Stimulated activated CD4-positive, alpha-beta T cell treated with anti-CD3 and anti-CD28 coated beads, Interleukin-1b, Interleukin-23, amount 100 ng/mL, for 24 hours (primary cell): ENCODE measurements at regions not wholly inside any gene's neighbourhood (a gene's known extent, or its start where the extent isn't known, plus 50 kb on each side); places are given as distances from the start of the nearest gene placed in this dataset.

Experiments
- DNase-seq, 4 experiments: peaks; one replicate each; pipeline ENCODE4 v3.0.0-alpha.2; 2020; ENCODE audit warnings: low read depth in 4 of 4, low spot score in 1 of 4

GRCh38 chr12:91928501-91928900 is 217.1 kb downstream of the BTG1 start:
- DNase-seq = no peak

- DNase-seq = no peak
Observed at GRCh38 chr12:91926848-91927247, 218.8 kb downstream of the BTG1 start.

GRCh38 chr12:91924827-91925226 is 220.8 kb downstream of the BTG1 start:
- DNase-seq = no peak

DNA sequence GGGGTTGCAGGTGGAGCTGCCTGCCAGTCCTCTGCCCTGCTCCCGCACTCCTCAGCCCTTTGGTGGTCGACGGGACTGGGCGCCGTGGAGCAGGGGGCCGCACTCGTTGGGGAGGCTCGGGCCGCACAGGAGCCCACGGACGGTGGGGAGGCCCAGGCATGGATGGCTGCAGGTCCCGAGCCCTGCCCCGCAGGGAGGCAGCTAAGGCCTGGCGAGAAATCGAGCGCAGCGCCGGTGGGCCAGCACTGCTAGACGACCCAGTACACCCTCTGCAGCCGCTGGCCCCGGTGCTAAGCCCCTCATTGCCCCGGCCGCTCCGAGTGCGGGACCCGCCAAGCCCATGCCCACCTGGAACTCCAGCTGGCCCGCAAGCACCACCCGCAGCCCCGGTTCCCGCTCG is 221.8 kb downstream of the BTG1 start:
- DNase-seq = no peak

GRCh38 chr12:91922674-91923073 is 223.0 kb downstream of the BTG1 start:
- DNase-seq = no peak

- no peak for DNase-seq
Observed at GRCh38 chr12:91922139-91922538, 223.5 kb downstream of the BTG1 start.

DNA sequence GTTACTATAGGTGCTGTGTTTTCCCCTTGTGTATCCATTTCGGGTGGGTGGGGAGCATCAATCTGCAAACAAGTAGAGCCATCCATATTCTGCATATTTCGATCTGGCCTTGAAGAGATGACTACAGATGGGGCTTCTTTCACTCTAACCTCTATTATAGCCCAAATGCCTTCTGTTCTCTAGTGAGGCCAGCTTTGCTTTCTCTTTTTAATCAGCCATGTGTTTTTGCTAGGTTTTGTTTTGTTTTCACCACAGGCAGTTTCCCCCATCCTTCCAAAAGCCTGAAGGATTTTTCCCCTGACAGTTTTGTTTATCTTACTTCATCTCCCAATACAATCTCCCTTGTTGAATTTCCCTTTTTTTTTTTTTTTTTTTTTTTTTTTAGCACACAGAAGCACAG is 224.1 kb downstream of the BTG1 start:
- DNase-seq = no peak

DNA sequence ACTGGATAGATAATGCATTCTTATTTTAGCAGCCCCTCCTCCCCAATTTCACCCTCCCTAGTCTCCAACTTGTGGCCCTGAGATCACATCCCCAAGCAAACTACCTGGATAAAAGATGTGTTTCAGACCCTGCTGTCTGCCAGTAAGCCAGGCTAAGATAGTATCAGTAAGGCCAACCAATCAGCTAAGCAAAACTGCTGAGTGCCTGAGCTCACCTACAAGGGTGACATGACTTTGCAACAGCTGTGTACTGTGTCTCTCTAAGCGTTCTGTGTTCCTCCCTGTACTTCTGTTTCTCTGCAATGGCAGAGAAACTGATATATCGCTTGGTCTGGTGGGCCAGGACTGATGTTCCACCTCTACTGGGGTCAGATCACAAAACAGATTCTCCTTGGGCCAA is 224.9 kb downstream of the BTG1 start:
- no peak for DNase-seq

- DNase-seq = no peak
Observed at GRCh38 chr12:91920276-91920675, 225.4 kb downstream of the BTG1 start.

DNA sequence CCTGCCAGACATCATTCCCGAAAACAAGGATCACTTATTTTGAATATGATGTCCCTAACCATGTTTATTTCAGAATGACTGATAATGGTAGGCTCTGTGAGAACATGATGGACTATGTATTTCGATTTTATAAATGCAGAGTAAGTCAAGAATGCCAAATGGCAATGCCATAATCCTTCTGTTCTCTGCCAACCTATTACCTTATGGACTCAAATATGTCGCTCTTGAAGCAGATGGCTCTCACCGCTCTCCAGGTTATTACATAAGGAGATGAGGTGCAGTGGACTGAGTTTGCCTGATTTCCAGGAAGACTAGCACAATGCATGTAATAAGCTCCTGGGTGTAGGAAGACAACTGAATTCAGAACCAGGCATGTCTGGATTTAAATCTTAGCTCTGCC is 227.2 kb downstream of the BTG1 start:
- no peak for DNase-seq

- DNase-seq = no peak
Observed at GRCh38 chr12:91914701-91915100, 230.9 kb downstream of the BTG1 start.

DNA sequence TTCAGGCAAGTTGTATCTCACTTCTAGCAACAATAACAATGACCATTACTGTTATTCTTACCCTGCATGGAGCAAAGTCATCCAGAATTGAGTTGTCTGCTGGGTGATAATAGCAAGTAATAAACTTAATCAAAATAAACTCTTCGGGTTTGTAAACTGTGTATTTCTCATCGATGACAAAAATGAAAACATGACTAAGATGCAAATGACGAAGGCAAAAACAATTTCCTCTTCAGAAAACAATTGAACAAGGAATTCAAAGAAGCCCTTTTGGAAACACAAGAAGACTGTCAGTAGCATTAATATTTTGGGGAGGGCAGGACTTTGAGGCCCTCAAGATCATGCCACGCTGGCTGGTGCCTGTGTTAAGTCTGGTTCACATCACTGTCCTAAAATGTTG is 232.0 kb downstream of the BTG1 start:
- DNase-seq = no peak

GRCh38 chr12:91913124-91913523 is 232.5 kb downstream of the BTG1 start:
- no peak for DNase-seq

GRCh38 chr12:91912178-91912577 is 233.5 kb downstream of the BTG1 start:
- DNase-seq = no peak

- DNase-seq = no peak
Observed at GRCh38 chr12:91910871-91911388, 234.7 kb downstream of the BTG1 start.

- DNase-seq = no peak
Observed at GRCh38 chr12:91902860-91903683, 242.6 kb downstream of the BTG1 start.

DNA sequence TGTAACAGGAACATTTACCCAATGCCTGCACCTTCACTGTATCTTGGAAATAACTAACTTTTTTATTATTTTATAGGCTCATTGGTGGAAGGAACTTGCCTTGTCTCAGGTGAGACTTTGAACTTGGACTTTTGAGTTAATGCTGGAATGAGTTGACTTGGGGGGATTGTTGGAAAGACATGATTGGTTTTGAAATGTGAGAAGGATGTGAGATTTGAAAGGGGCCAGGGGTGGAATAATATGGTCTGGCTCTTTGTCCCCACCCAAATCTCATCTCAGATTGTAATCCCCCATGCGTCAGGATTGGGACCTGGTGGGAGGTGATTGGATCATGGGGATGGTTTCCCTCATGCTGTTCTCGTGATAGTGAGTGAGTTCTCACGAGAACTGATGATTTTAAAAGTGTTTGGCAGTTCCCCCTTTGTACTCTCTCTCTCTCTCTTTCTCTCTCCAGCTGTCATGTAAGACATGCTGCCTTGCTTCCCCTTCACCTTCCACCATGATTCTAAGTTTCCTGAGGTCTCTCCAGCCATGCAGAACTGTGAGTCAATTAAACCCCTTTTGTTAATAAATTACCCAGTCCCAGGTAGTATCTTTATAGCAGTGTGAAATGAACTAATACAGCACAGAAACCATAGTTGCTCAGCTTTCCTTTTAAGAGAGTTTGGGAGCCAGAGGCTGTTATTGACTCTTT is 244.1 kb downstream of the BTG1 start:
- DNase-seq = no peak

- no peak for DNase-seq
Observed at GRCh38 chr12:91900971-91901370, 244.7 kb downstream of the BTG1 start.

- no peak for DNase-seq
Observed at GRCh38 chr12:91899056-91899455, 246.6 kb downstream of the BTG1 start.

DNA sequence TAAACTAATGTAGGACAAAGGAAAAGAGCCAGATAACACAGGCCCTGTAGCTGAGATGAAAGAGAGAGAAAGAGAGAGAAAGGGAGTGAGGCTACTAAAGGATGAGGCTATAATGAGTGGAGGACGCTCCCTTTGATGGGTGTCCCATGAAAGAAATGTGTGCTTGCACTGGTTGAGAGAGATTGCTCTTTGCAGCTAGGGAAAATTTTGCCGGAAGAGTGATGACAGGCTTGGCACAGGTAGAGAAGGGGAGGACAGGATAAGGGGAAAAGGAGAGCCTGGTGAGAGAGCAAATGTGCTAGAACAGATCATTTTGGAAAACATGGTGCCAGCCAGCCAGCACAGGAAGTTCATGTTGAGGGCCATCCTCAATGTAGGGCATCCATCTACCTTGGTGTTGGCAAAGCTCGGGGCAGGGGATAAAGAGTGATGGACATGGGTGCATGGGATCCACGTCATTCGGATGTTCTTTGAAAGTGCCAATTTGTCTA is 248.6 kb downstream of the BTG1 start:
- DNase-seq = no peak

GRCh38 chr12:91896286-91897024 is 249.2 kb downstream of the BTG1 start:
- no peak for DNase-seq

DNA sequence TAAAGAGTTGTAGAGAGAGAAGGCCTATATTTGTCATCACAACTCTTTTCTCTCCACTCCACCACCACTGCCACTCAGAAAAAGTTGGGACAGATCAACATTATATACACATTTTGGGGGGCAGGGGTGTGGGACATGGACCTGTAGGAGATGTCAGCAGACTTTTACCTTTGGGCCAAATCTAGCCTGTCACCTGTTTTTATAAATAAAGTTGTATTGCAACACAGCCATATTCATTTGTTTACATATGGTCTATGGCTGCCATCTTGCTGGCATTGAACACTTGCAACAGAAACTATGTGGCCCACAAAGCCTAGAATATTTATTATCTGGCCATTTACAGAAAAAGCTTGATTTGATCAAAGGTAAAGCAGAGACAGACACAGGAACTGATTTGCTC is 250.7 kb downstream of the BTG1 start:
- DNase-seq = no peak
